ENCODE measurements at regions not wholly inside any gene's neighbourhood (a gene's known extent, or its start where the extent isn't known, plus 50 kb on each side); places are given as distances from the start of the nearest gene placed in this dataset.

GRCh38 chr1:30634507-30634906 is 88.9 kb downstream of the MATN1 start:
- ATAC-seq (replicated peaks; ENCODE audit: extremely low read depth, poor library complexity, severe bottlenecking) (no peak), DNase-seq (ENCODE audit: low spot score in 2 of 2) (no peak)
- Mint-ChIP-seq H3K9me3 (no peaks in the 10 kb centered on the region), H3K4me3 (no peak overlapping the region), H3K27ac (ENCODE audit: low read depth) (no peak overlapping the region), H3K4me1 (no peaks in the 10 kb centered on the region), H3K36me3 (ENCODE audit: insufficient read depth) (peaks cover 1% of the 10 kb centered on the region), H3K27me3 (peaks cover 6% of the 10 kb centered on the region)

- H3K4me3 Mint-ChIP-seq, result no peak overlapping the region
- peaks cover 14% of the 10 kb centered on the region for H3K27me3 Mint-ChIP-seq
- DNase-seq (ENCODE audit: low spot score in 2 of 2), result no peak
- no peaks in the 10 kb centered on the region for H3K4me1 Mint-ChIP-seq
- peaks cover 1% of the 10 kb centered on the region for H3K36me3 Mint-ChIP-seq (ENCODE audit: insufficient read depth)
- no peaks in the 10 kb centered on the region for H3K9me3 Mint-ChIP-seq
- no peak overlapping the region for H3K27ac Mint-ChIP-seq (ENCODE audit: low read depth)
- ATAC-seq (replicated peaks; ENCODE audit: extremely low read depth, poor library complexity, severe bottlenecking), result no peak
Observed at GRCh38 chr1:30633294-30633693, 90.1 kb downstream of the MATN1 start.

DNA sequence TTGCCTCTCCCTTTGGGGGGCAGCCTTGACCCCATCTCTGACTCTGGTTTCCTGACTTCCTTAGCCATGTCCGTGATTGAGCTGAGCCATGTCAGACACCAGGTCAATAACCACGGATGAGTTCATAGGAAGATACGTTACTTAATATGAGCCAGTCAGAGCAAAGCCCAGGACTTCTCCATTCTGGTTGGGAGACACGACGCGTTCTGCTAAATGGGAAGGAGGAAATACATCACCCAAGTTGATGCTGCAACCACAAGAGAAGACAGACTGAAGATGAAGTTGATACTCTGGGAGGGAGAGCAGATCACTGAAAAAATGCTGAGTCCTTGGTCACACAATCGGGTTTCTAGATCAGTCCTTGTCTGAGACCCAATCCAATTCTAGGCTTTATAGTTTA is 90.9 kb downstream of the MATN1 start:
- Mint-ChIP-seq H3K4me1 (no peaks in the 10 kb centered on the region), H3K36me3 (ENCODE audit: insufficient read depth) (peaks cover 1% of the 10 kb centered on the region), H3K27me3 (peaks cover 22% of the 10 kb centered on the region), H3K9me3 (peaks cover 2% of the 10 kb centered on the region), H3K4me3 (no peak overlapping the region), H3K27ac (ENCODE audit: low read depth) (no peak overlapping the region)
- DNase-seq (ENCODE audit: low spot score in 2 of 2), result no peak
- ATAC-seq (replicated peaks; ENCODE audit: extremely low read depth, poor library complexity, severe bottlenecking), result no peak

DNA sequence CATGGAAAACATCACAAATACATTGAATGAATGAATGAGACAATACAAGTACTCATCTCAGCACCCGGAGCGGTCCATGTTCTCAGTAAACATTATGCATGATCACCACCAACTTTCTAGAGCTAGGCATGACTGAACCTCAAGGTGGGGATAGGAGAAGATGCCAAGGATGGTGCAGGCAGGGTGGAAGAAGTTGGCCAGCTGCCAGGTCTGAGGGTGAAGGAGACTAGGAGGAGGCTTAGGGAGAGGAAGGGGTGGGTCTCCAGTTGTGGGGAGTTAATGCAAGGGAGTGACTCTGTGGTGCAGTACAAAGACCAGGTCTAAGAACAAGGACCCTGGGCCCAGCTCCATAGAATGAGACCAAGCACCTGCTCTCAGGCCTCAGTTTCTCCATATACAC is 91.7 kb downstream of the MATN1 start:
- H3K36me3 Mint-ChIP-seq (ENCODE audit: insufficient read depth), result peaks cover 1% of the 10 kb centered on the region
- no peak for ATAC-seq (replicated peaks; ENCODE audit: extremely low read depth, poor library complexity, severe bottlenecking)
- no peak overlapping the region for H3K27ac Mint-ChIP-seq (ENCODE audit: low read depth)
- DNase-seq (ENCODE audit: low spot score in 2 of 2), result no peak
- peaks cover 8% of the 10 kb centered on the region for H3K9me3 Mint-ChIP-seq
- no peaks in the 10 kb centered on the region for H3K4me1 Mint-ChIP-seq
- H3K27me3 Mint-ChIP-seq, result peaks cover 30% of the 10 kb centered on the region
- H3K4me3 Mint-ChIP-seq, result no peak overlapping the region

- ATAC-seq (replicated peaks; ENCODE audit: extremely low read depth, poor library complexity, severe bottlenecking), result no peak
- Mint-ChIP-seq H3K27me3 (peaks cover 51% of the 10 kb centered on the region), H3K4me1 (no peaks in the 10 kb centered on the region), H3K36me3 (ENCODE audit: insufficient read depth) (peaks cover 1% of the 10 kb centered on the region), H3K9me3 (peaks cover 13% of the 10 kb centered on the region), H3K27ac (ENCODE audit: low read depth) (no peak overlapping the region), H3K4me3 (no peak overlapping the region)
- DNase-seq (ENCODE audit: low spot score in 2 of 2), result no peak
Observed at GRCh38 chr1:30629501-30629900, 93.9 kb downstream of the MATN1 start.

DNA sequence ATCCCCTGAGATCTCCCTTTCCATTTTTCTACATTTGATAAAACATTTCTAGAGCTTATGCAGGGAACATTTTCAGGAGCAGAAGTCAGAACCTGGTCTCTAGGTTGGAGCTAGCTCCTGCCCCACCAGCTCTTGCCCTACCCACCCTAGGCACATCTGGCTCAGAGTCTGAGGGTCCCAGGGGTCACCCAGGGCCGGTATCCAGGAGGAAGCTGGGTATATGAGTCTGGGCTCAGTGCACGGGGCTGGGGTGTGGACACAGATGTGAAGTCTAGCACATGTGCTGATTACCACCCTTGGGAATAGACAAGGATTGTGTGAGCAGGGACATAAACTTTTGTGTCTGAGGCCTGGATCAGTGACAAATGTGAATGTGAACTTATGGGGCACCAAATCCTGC is 95.4 kb downstream of the MATN1 start:
- Mint-ChIP-seq H3K27me3 (peaks cover 58% of the 10 kb centered on the region), H3K4me1 (no peaks in the 10 kb centered on the region), H3K36me3 (ENCODE audit: insufficient read depth) (no peaks in the 10 kb centered on the region), H3K27ac (ENCODE audit: low read depth) (no peak overlapping the region), H3K4me3 (no peak overlapping the region), H3K9me3 (peaks cover 20% of the 10 kb centered on the region)
- DNase-seq (ENCODE audit: low spot score in 2 of 2), result no peak
- no peak for ATAC-seq (replicated peaks; ENCODE audit: extremely low read depth, poor library complexity, severe bottlenecking)

- no peaks in the 10 kb centered on the region for H3K4me1 Mint-ChIP-seq
- H3K27ac Mint-ChIP-seq (ENCODE audit: low read depth), result no peak overlapping the region
- ATAC-seq (replicated peaks; ENCODE audit: extremely low read depth, poor library complexity, severe bottlenecking), result no peak
- H3K4me3 Mint-ChIP-seq, result no peak overlapping the region
- H3K36me3 Mint-ChIP-seq (ENCODE audit: insufficient read depth), result no peaks in the 10 kb centered on the region
- peaks cover 21% of the 10 kb centered on the region for H3K9me3 Mint-ChIP-seq
- peaks cover 61% of the 10 kb centered on the region for H3K27me3 Mint-ChIP-seq
- no peak for DNase-seq (ENCODE audit: low spot score in 2 of 2)
Observed at GRCh38 chr1:30627206-30627605, 96.2 kb downstream of the MATN1 start.

DNA sequence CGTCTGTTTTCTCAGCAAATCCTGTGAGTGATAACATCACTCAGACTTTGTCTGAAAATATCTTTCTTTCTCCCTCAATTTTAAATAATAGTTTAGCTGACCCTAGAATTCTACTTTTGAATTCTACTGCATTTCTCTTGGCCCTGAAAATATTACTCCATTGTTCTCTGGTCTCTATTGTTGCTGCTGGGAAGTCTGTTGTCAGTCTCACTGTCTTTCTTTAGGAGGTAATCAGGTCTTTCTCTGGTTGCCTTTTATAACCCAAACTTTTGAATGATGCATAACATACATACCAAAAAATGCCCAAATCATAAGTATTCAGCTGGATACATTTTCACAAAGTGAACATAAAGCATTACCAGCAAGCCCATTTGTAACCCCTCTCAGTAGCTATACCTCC is 100.0 kb downstream of the MATN1 start:
- H3K36me3 Mint-ChIP-seq (ENCODE audit: insufficient read depth), result peaks cover 3% of the 10 kb centered on the region
- no peak overlapping the region for H3K27ac Mint-ChIP-seq (ENCODE audit: low read depth)
- DNase-seq (ENCODE audit: low spot score in 2 of 2), result no peak
- H3K27me3 Mint-ChIP-seq, result peaks cover 83% of the 10 kb centered on the region
- no peaks in the 10 kb centered on the region for H3K4me1 Mint-ChIP-seq
- no peak for ATAC-seq (replicated peaks; ENCODE audit: extremely low read depth, poor library complexity, severe bottlenecking)
- peaks cover 21% of the 10 kb centered on the region for H3K9me3 Mint-ChIP-seq
- no peak overlapping the region for H3K4me3 Mint-ChIP-seq

DNA sequence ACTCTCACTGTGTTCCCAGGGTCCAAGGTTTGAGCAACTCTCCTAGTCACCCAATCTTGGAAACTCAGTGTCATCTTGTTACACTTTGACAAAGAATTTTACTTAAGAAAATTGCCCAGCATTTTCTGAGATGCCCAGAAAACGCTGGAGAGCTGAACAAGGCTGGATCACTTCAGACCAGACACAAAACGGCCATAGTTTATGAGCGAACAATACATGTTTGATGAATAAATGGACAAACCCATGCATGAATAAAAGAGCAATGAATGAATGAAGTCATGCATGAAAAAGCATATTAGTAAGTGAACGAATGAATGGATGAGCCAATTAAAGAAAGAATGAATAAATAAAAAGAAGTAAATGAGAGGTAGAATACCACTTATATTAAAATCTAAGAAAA is 103.8 kb downstream of the MATN1 start:
- no peak for ATAC-seq (replicated peaks; ENCODE audit: extremely low read depth, poor library complexity, severe bottlenecking)
- H3K27me3 Mint-ChIP-seq, result peaks cover 77% of the 10 kb centered on the region
- H3K9me3 Mint-ChIP-seq, result peaks cover 8% of the 10 kb centered on the region
- H3K4me3 Mint-ChIP-seq, result no peak overlapping the region
- H3K36me3 Mint-ChIP-seq (ENCODE audit: insufficient read depth), result peaks cover 3% of the 10 kb centered on the region
- no peak for DNase-seq (ENCODE audit: low spot score in 2 of 2)
- no peak overlapping the region for H3K27ac Mint-ChIP-seq (ENCODE audit: low read depth)
- H3K4me1 Mint-ChIP-seq, result no peaks in the 10 kb centered on the region

DNA sequence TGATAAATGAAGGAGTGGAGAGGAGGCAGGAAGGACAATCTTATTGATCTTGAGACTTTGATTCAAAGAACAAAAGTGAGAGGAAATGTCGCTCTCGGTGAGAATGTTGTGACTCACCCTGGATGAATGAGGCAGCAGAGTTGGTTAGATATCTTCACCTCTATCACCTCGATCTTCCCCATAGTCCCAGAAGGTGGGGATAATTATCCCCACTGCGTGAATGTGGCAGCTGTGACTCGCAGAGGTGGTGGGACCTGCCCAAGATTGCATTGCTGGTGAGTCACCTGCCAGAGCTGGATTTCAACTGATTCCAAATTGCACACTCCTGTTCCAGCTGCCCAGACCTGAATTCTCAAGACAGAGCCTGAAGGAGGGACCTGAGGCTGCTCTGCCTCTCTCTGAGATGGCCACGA is 105.0 kb downstream of the MATN1 start:
- Mint-ChIP-seq H3K9me3 (peaks cover 5% of the 10 kb centered on the region), H3K36me3 (ENCODE audit: insufficient read depth) (peaks cover 3% of the 10 kb centered on the region), H3K4me3 (no peak overlapping the region), H3K27me3 (peaks cover 78% of the 10 kb centered on the region), H3K4me1 (no peaks in the 10 kb centered on the region), H3K27ac (ENCODE audit: low read depth) (no peak overlapping the region)
- no peak for DNase-seq (ENCODE audit: low spot score in 2 of 2)
- no peak for ATAC-seq (replicated peaks; ENCODE audit: extremely low read depth, poor library complexity, severe bottlenecking)

- Mint-ChIP-seq H3K36me3 (ENCODE audit: insufficient read depth) (peaks cover 3% of the 10 kb centered on the region), H3K27me3 (peaks cover 70% of the 10 kb centered on the region), H3K9me3 (no peaks in the 10 kb centered on the region), H3K27ac (ENCODE audit: low read depth) (no peak overlapping the region), H3K4me1 (no peaks in the 10 kb centered on the region), H3K4me3 (no peak overlapping the region)
- no peak for ATAC-seq (replicated peaks; ENCODE audit: extremely low read depth, poor library complexity, severe bottlenecking)
- DNase-seq (ENCODE audit: low spot score in 2 of 2), result no peak
Observed at GRCh38 chr1:30616759-30617158, 106.6 kb downstream of the MATN1 start.

- peaks cover 4% of the 10 kb centered on the region for H3K36me3 Mint-ChIP-seq (ENCODE audit: insufficient read depth)
- no peak overlapping the region for H3K4me3 Mint-ChIP-seq
- H3K4me1 Mint-ChIP-seq, result no peaks in the 10 kb centered on the region
- DNase-seq (ENCODE audit: low spot score in 2 of 2) (no peak), ATAC-seq (replicated peaks; ENCODE audit: extremely low read depth, poor library complexity, severe bottlenecking) (no peak)
- no peaks in the 10 kb centered on the region for H3K9me3 Mint-ChIP-seq
- peaks cover 69% of the 10 kb centered on the region for H3K27me3 Mint-ChIP-seq
- H3K27ac Mint-ChIP-seq (ENCODE audit: low read depth), result no peak overlapping the region
Observed at GRCh38 chr1:30615816-30616590, 107.4 kb downstream of the MATN1 start.

DNA sequence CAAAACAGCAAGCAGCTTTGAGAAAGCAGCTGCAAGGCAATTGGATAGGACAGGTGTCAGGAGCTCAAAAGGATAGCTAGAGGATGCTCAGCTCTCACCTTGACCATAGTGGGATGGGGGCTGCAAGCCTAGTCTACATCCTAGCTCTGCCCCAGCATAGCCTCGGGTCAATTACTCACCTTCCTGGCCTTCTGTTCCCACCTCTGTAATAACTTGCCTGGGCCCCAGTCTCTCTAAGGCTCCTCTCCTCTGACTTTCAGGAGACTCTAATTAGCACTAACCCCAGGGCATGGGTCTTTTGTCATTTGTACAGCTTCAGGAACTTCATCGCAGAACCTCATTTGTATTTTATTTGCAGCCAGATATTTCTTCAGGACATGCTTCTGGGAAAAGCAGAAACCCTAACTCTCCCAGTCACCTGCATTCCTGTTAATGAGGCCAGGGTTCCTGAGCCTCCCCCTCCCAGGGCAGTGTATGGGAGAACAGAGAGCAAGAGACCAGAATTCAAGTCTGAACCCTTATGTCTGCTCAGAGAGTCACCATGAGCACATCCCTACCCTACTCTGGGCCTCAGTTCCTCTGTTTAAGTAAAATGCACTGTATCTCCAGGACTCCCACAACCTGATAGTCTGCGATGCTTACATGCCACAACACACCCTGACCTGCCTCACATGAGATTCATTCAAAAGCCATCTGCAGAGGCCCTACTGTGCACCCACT is 108.1 kb downstream of the MATN1 start:
- no peak for DNase-seq (ENCODE audit: low spot score in 2 of 2)
- H3K9me3 Mint-ChIP-seq, result no peaks in the 10 kb centered on the region
- H3K27me3 Mint-ChIP-seq, result peaks cover 69% of the 10 kb centered on the region
- no peak overlapping the region for H3K27ac Mint-ChIP-seq (ENCODE audit: low read depth)
- no peak overlapping the region for H3K4me3 Mint-ChIP-seq
- no peaks in the 10 kb centered on the region for H3K4me1 Mint-ChIP-seq
- H3K36me3 Mint-ChIP-seq (ENCODE audit: insufficient read depth), result peaks cover 4% of the 10 kb centered on the region
- ATAC-seq (replicated peaks; ENCODE audit: extremely low read depth, poor library complexity, severe bottlenecking), result no peak
